Endothelial cell of umbilical vein (primary cell): ENCODE measurements at regions not wholly inside any gene's neighbourhood (a gene's known extent, or its start where the extent isn't known, plus 50 kb on each side); places are given as distances from the start of the nearest gene placed in this dataset.

Experiments
- BruUV-seq: library from RNA; stranded (reverse); fragments of 400-500 nt; replicated peaks from 2 replicates; lab custom pipeline; 2021; lab: Mats Ljungman, UMichigan
- CTCF ChIA-PET: fragments of 300-600, 350-600 bp; sonication (Branson Sonifier 250); formaldehyde crosslinking; loops from one replicate; lab custom pipeline; 2021; ENCODE audit warnings: antibody characterized with exemption, inconsistent platforms; lab: Charles Lee
- POLR2A ChIA-PET: fragments of 300-600, 350-600 bp; sonication (Branson Sonifier 250); formaldehyde crosslinking; loops from one replicate; lab custom pipeline; 2021; ENCODE audit warnings: antibody characterized with exemption, inconsistent platforms; lab: Charles Lee
- DNase-seq: peaks from one replicate; pipeline ENCODE4 v3.0.0-alpha.2; 2011; ENCODE audit warnings: low read depth, low spot score
- FAIRE-seq: peaks from 2 replicates; lab custom pipeline; 2011; peaks lifted over from hg19 to GRCh38; lab: Jason Lieb, UNC
- H2AFZ ChIP-seq: 2 replicates; pipeline ENCODE4 v1.6.0; 2012; ENCODE audit warnings: low read depth, low read length, control low read depth, inconsistent platforms
- H3K27ac ChIP-seq: 2 replicates; pipeline ENCODE4 v1.5.1; 2011; ENCODE audit warnings: low read depth, mild to moderate bottlenecking, control low read depth, low read length, moderate library complexity; ENCODE audit not compliant: insufficient read depth
- H3K27me3 ChIP-seq, 2 experiments: 2 replicates each; pipeline versions ENCODE4 v1.6.0 to v1.6.1; 2011; ENCODE audit warnings: low read length in 2 of 2, mixed read lengths in 1 of 2; ENCODE audit not compliant: control insufficient read depth in 2 of 2, insufficient read depth in 2 of 2
- H3K36me3 ChIP-seq, 2 experiments: 2 replicates in 1 of 2; 3 replicates in 1 of 2; pipeline ENCODE4 v1.5.1; 2011; ENCODE audit warnings: low read length in 2 of 2, mild to moderate bottlenecking in 1 of 2, moderate library complexity in 1 of 2; ENCODE audit not compliant: control insufficient read depth in 2 of 2, insufficient read depth in 2 of 2; ENCODE audit errors: extremely low read depth in 1 of 2
- H3K4me1 ChIP-seq: 3 replicates; pipeline ENCODE4 v1.5.1; 2011; ENCODE audit warnings: mild to moderate bottlenecking, low read length; ENCODE audit not compliant: control insufficient read depth, insufficient read depth; ENCODE audit errors: extremely low read depth
- H3K4me2 ChIP-seq: 2 replicates; pipeline ENCODE4 v1.6.1; 2011; ENCODE audit warnings: low read length, control low read depth, mixed read lengths; ENCODE audit not compliant: insufficient read depth
- H3K4me3 ChIP-seq, 3 experiments: fragments of 200-600 bp in 1 of 3; sonication (generic), shearing (Covaris generic) in 1 of 3; replicated peaks in 1 of 3; 2 replicates each; pipeline ENCODE4 v1.5.1; 2011 to 2016; ENCODE audit warnings: control low read depth in 3 of 3, low read length in 3 of 3, mild to moderate bottlenecking in 2 of 3, inconsistent platforms in 1 of 3, low read depth in 1 of 3, moderate library complexity in 1 of 3; ENCODE audit not compliant: insufficient read depth in 1 of 3
- H3K79me2 ChIP-seq: 2 replicates; pipeline ENCODE4 v1.6.0; 2012; ENCODE audit warnings: low read length, inconsistent platforms; ENCODE audit not compliant: control insufficient read depth, insufficient read depth
- H3K9ac ChIP-seq: replicated peaks from 2 replicates; pipeline ENCODE3; 2011; ENCODE audit warnings: low read length, control low read depth; ENCODE audit not compliant: insufficient read depth; ENCODE audit errors: extremely low read depth
- H3K9me1 ChIP-seq: replicated peaks from 3 replicates; pipeline ENCODE4 v1.6.0; 2011; ENCODE audit warnings: mild to moderate bottlenecking, low read length; ENCODE audit not compliant: control insufficient read depth, insufficient read depth; ENCODE audit errors: extremely low read depth
- H3K9me3 ChIP-seq: replicated peaks from 2 replicates; pipeline ENCODE4 v1.5.1; 2012; ENCODE audit warnings: low read length, inconsistent platforms; ENCODE audit not compliant: control insufficient read depth, insufficient read depth
- H4K20me1 ChIP-seq: replicated peaks from 2 replicates; pipeline ENCODE3; 2011; ENCODE audit warnings: mild to moderate bottlenecking, low read length; ENCODE audit not compliant: control insufficient read depth, insufficient read depth; ENCODE audit errors: extremely low read depth
- CTCF ChIP-seq, 2 donors: IDR thresholded peaks; 1 replicate in 1 of 2; 2 replicates in 1 of 2; pipeline ENCODE4 v1.5.1; 2011; ENCODE audit warnings: low read length in 2 of 2, mild to moderate bottlenecking in 2 of 2, moderate library complexity in 2 of 2, control low read depth in 1 of 2, inconsistent platforms in 1 of 2, low read depth in 1 of 2; ENCODE audit not compliant: insufficient read depth in 1 of 2; ENCODE audit errors: extremely low read depth in 1 of 2
- EZH2 ChIP-seq: IDR thresholded peaks from 2 replicates; pipeline ENCODE4 v1.6.1; 2012; ENCODE audit warnings: borderline replicate concordance, low read depth, mild to moderate bottlenecking, moderate library complexity, low read length, inconsistent platforms; ENCODE audit not compliant: severe bottlenecking
- FOS ChIP-seq: IDR thresholded peaks from 2 replicates; pipeline ENCODE4 v1.6.1; 2011; ENCODE audit warnings: mild to moderate bottlenecking, low read length, moderate library complexity, borderline replicate concordance; ENCODE audit not compliant: insufficient read depth
- GATA2 ChIP-seq: IDR thresholded peaks from 2 replicates; pipeline ENCODE4 v1.7.0; 2011; ENCODE audit warnings: low read depth, mild to moderate bottlenecking, moderate library complexity, mixed read lengths, low read length; ENCODE audit not compliant: insufficient read length, insufficient read depth
- JUN ChIP-seq: IDR thresholded peaks from 2 replicates; pipeline ENCODE4 v1.6.1; 2011; ENCODE audit warnings: borderline replicate concordance, low read depth; ENCODE audit not compliant: insufficient read length, insufficient read depth
- MAX ChIP-seq: IDR thresholded peaks from 2 replicates; pipeline ENCODE4 v1.6.1; 2011; ENCODE audit not compliant: insufficient read depth, insufficient read length
- MYC ChIP-seq: IDR thresholded peaks from one replicate; pipeline ENCODE4 v1.6.1; 2011; ENCODE audit warnings: mild to moderate bottlenecking, low read depth, low read length
- POLR2A ChIP-seq: IDR thresholded peaks from 2 replicates; pipeline ENCODE4 v1.6.1; 2012; ENCODE audit warnings: low read depth, mild to moderate bottlenecking, control low read depth, low read length
- POLR2AphosphoS5 ChIP-seq: IDR thresholded peaks from 2 replicates; pipeline ENCODE4 v1.6.1; 2012; ENCODE audit warnings: low read depth, mild to moderate bottlenecking, control low read depth, low read length, moderate library complexity; ENCODE audit not compliant: insufficient read depth
- dilution Hi-C: fragments of 300-500 bp; cut with MboI; formaldehyde crosslinking; loops from one replicate; pipeline ENCODE4 v1.15.0; 2019; ENCODE audit warnings: low sequenced_read_pairs; ENCODE audit not compliant: extremely low pct_ligation_motif_present
- intact Hi-C: fragments of 100-400 bp; cut with micrococcal nuclease; formaldehyde crosslinking; loops from one replicate; pipeline ENCODE4 v1.10.0; 2022

GRCh38 chr4:178480105-178480504 is 1037.9 kb upstream of the AGA start:
- Histone ChIP-seq H3K9me1 (no peaks in the 10 kb centered on the region), H3K4me2 (no peak overlapping the region), H3K9me3 (peaks cover 2% of the 10 kb centered on the region), H3K4me1 (no peaks in the 10 kb centered on the region), H2AFZ (no peak overlapping the region), H3K9ac (no peak overlapping the region), H3K4me3 (no peak overlapping the region), H3K27me3 (no peaks in the 10 kb centered on the region), H3K79me2 (no peaks in the 10 kb centered on the region), H3K36me3 (no peaks in the 10 kb centered on the region), H3K27ac (no peak overlapping the region), H4K20me1 (no peaks in the 10 kb centered on the region)
- ChIA-PET CTCF (no interaction called here), POLR2A (no interaction called here)
- DNase-seq (no peak), FAIRE-seq (no peak)
- TF ChIP-seq POLR2AphosphoS5: no peak
- TF ChIP-seq GATA2: no peak
- TF ChIP-seq MAX: no peak
- BruUV-seq: no TSS peak
- intact Hi-C loops (no loop called here), dilution Hi-C loops (no loop called here)

- dilution Hi-C loops: no loop called here
- FAIRE-seq: no peak
- Histone ChIP-seq H3K9ac (no peak overlapping the region), H3K4me2 (no peak overlapping the region), H3K27ac (no peak overlapping the region), H2AFZ (no peak overlapping the region), H3K27me3 (no peaks in the 10 kb centered on the region), H3K79me2 (no peaks in the 10 kb centered on the region), H3K4me1 (no peaks in the 10 kb centered on the region), H3K9me3 (peaks cover 2% of the 10 kb centered on the region), H3K36me3 (no peaks in the 10 kb centered on the region), H3K9me1 (no peaks in the 10 kb centered on the region), H3K4me3 (no peak overlapping the region), H4K20me1 (no peaks in the 10 kb centered on the region)
- BruUV-seq: no TSS peak
- TF ChIP-seq FOS (no peak), EZH2 (no peak), MAX (no peak), CTCF (IDR thresholded peaks at IDR 0.05; ENCODE audit: extremely low read depth in 1 of 2, insufficient read depth in 1 of 2, low read depth in 1 of 2, low read length in 2 of 2) (no peak), MYC (no peak), POLR2AphosphoS5 (no peak), POLR2A (no peak), GATA2 (no peak), JUN (no peak)
- CTCF ChIA-PET: no interaction called here
- POLR2A ChIA-PET: no interaction called here
- DNase-seq: no peak
- intact Hi-C loops: no loop called here
Observed at GRCh38 chr4:178480881-178481280, 1038.6 kb upstream of the AGA start.
